ENCODE measurements at regions not wholly inside any gene's neighbourhood (a gene's known extent, or its start where the extent isn't known, plus 50 kb on each side); places are given as distances from the start of the nearest gene placed in this dataset.
"Not testable (repeated sequence)": the region's sequence is repeated elsewhere in the genome, so short reads cannot be mapped to it uniquely, and the experiment has no call there.

GRCh38 chrX:16320765-16321355, 153.6 kb downstream of the MAGEB17 start:
- Histone ChIP-seq H3K27ac (no peak overlapping the region), H3K4me1 (no peaks in the 10 kb centered on the region), H3K9me3 (no peaks in the 10 kb centered on the region), H3K4me3 (no peak overlapping the region), H3K36me3 (no peaks in the 10 kb centered on the region), H3K27me3 (no peaks in the 10 kb centered on the region)
- DNase-seq (ENCODE audit: low spot score) = no peak
- TF ChIP-seq CTCF (IDR thresholded peaks at IDR 0.05) = no peak

GRCh38 chrX:16333453-16333852, 166.2 kb downstream of the MAGEB17 start:
- Histone ChIP-seq H3K27me3 (no peaks in the 10 kb centered on the region), H3K4me1 (no peaks in the 10 kb centered on the region), H3K36me3 (no peaks in the 10 kb centered on the region), H3K27ac (no peak overlapping the region), H3K9me3 (no peaks in the 10 kb centered on the region), H3K4me3 (no peak overlapping the region)
- TF ChIP-seq CTCF (IDR thresholded peaks at IDR 0.05) = no peak
- no peak for DNase-seq (ENCODE audit: low spot score)

GRCh38 chrX:16335181-16335580, 167.9 kb downstream of the MAGEB17 start:
- no peaks in the 10 kb centered on the region for H3K36me3 ChIP-seq
- H3K9me3 ChIP-seq = peaks cover 0 to 7% of the 10 kb centered on the region in 2 donors
- H3K4me1 ChIP-seq = no peaks in the 10 kb centered on the region
- H3K4me3 ChIP-seq = no peak overlapping the region
- no peak overlapping the region for H3K27ac ChIP-seq
- no peaks in the 10 kb centered on the region for H3K27me3 ChIP-seq
- DNase-seq (ENCODE audit: low spot score) = no peak
- no peak for TF ChIP-seq CTCF (IDR thresholded peaks at IDR 0.05)

GRCh38 chrX:16347968-16348670, 180.8 kb downstream of the MAGEB17 start:
- Histone ChIP-seq H3K4me3 (no peak overlapping the region), H3K4me1 (no peaks in the 10 kb centered on the region), H3K27me3 (no peaks in the 10 kb centered on the region)

GRCh38 chrX:16357902-16358301, 190.6 kb downstream of the MAGEB17 start:
- no peak for TF ChIP-seq CTCF (IDR thresholded peaks at IDR 0.05)
- DNase-seq (ENCODE audit: low spot score) = no peak
- Histone ChIP-seq H3K36me3 (no peaks in the 10 kb centered on the region), H3K27me3 (no peaks in the 10 kb centered on the region), H3K4me3 (no peak overlapping the region), H3K27ac (no peak overlapping the region), H3K4me1 (no peaks in the 10 kb centered on the region), H3K9me3 (no peaks in the 10 kb centered on the region)

More at GRCh38 chrX:16347968-16348670, 180.8 kb downstream of the MAGEB17 start:
- Histone ChIP-seq H3K36me3 (no peaks in the 10 kb centered on the region), H3K27ac (no peak overlapping the region), H3K9me3 (no peaks in the 10 kb centered on the region)
- no peak for TF ChIP-seq CTCF (IDR thresholded peaks at IDR 0.05)
- no peak for DNase-seq (ENCODE audit: low spot score)

GRCh38 chrX:16360056-16360455, 192.8 kb downstream of the MAGEB17 start:
- DNase-seq (ENCODE audit: low spot score); H3K36me3 ChIP-seq; H3K4me3 ChIP-seq; H3K9me3 ChIP-seq; H3K27ac ChIP-seq; H3K27me3 ChIP-seq; H3K4me1 ChIP-seq: not testable (repeated sequence)
